ENCODE measurements at regions not wholly inside any gene's neighbourhood (a gene's known extent, or its start where the extent isn't known, plus 50 kb on each side); places are given as distances from the start of the nearest gene placed in this dataset.

DNA sequence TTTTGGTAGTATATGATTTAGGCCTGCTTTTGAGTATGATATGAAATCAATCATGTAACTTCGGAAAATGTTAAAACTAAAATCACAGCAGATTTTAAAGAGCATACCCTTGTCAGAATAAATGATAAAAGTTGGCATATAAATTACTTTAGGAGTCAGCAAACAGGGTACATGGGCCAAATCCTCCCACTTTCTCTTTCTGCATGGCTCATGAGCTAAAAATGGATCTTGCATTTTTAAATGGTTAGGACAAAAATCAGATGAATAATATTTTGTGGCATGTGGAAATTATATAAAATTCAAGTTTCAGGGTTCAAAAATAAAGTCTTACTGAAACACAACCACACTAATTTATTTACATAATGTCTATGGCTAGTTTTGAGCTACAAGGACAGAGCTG, 214.9 kb downstream of the GASK1B start (continued):
- TF ChIP-seq, protein P1, sequence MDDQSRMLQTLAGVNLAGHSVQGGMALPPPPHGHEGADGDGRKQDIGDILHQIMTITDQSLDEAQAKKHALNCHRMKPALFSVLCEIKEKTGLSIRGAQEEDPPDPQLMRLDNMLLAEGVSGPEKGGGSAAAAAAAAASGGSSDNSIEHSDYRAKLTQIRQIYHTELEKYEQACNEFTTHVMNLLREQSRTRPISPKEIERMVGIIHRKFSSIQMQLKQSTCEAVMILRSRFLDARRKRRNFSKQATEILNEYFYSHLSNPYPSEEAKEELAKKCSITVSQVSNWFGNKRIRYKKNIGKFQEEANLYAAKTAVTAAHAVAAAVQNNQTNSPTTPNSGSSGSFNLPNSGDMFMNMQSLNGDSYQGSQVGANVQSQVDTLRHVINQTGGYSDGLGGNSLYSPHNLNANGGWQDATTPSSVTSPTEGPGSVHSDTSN (IDR thresholded peaks at IDR 0.05): no peak

GRCh38 chr4:157942017-157942416, 230.8 kb downstream of the GASK1B start:
- WGBS (ENCODE audit: low lambda C conversion rate): 31% methylated on average over 3 of the region's 3 CpGs
- H3K36me3 ChIP-seq (replicated peaks in 1 of 2; ENCODE audit: control insufficient read depth in 1 of 2, insufficient read depth in 2 of 2, low read length in 1 of 2): no peaks in the 10 kb centered on the region
- TF ChIP-seq TEAD4 (IDR thresholded peaks at IDR 0.05; ENCODE audit: borderline replicate concordance, insufficient read depth): no peak
- no peak for TF ChIP-seq NFIC (IDR thresholded peaks at IDR 0.05; ENCODE audit: borderline replicate concordance)
- TF ChIP-seq REST (IDR thresholded peaks at IDR 0.05; ENCODE audit: low read depth, low read length): no peak
- TF ChIP-seq RFX5 (IDR thresholded peaks at IDR 0.05; ENCODE audit: low read length): no peak
- no peak for TF ChIP-seq IRF3 (IDR thresholded peaks at IDR 0.05; ENCODE audit: low read depth, low read length)
- no peak for TF ChIP-seq ELF1 (IDR thresholded peaks at IDR 0.05)
- no peak overlapping the region for H3K4me2 ChIP-seq
- no peak overlapping the region for H2AFZ ChIP-seq (ENCODE audit: low read depth)
- no peaks in the 10 kb centered on the region for H4K20me1 ChIP-seq (ENCODE audit: insufficient read depth)
- H3K27ac ChIP-seq (ENCODE audit: low read depth in 2 of 2, low read length in 1 of 2): no peak overlapping the region
- H3K4me3 ChIP-seq (ENCODE audit: low read depth in 2 of 2, low read length in 1 of 2): no peak overlapping the region
- H3K27me3 ChIP-seq (ENCODE audit: insufficient read depth): no peaks in the 10 kb centered on the region
- no peaks in the 10 kb centered on the region for H3K9me3 ChIP-seq
- CTCF ChIA-PET: interaction anchor here (0.9 kb wide), 1 partner anchor 9 kb away, joined by 3 read pairs; no protein-coding TSS in a partner anchor
- no peaks in the 10 kb centered on the region; the same call in 1 of the 2 replicates for H3K9me2 ChIP-seq
- DNase-seq: no peak
- H3K4me1 ChIP-seq (ENCODE audit: control insufficient read depth in 1 of 2, insufficient read depth in 2 of 2, low read depth in 1 of 2, low read length in 1 of 2): no peaks in the 10 kb centered on the region
- H3F3A ChIP-seq (replicated peaks; ENCODE audit: insufficient read depth): no peaks in the 10 kb centered on the region
- POLR2A ChIA-PET: interaction anchor here (0.6 kb wide), 1 partner anchor 28 kb away, joined by 3 read pairs; no protein-coding TSS in a partner anchor
- H3K79me2 ChIP-seq (ENCODE audit: insufficient read depth): no peaks in the 10 kb centered on the region
- no peak overlapping the region for H3K9ac ChIP-seq

DNA sequence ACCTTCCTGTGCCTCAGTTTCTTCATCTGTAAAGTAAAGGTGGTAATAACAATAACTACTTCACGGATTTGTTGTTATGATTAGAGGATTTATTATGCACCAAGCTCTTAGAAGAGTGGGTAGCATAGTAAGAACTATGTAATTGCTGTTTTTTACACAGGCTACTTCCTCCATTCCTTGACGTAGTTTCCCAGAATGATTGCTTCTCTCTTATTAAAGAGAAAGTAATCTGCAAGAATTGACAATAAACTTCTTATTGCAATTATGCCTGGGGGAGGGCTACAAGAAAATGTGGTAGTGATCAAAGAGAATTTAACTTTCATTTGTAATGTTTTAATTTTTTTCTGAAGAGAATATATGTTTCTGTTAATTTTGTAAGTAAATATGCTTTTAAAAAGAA, 238.7 kb downstream of the GASK1B start:
- H3F3A ChIP-seq (replicated peaks; ENCODE audit: insufficient read depth): no peaks in the 10 kb centered on the region
- H2AFZ ChIP-seq (ENCODE audit: low read depth): no peak overlapping the region
- no peak overlapping the region for H3K9ac ChIP-seq
- H4K20me1 ChIP-seq (ENCODE audit: insufficient read depth): no peaks in the 10 kb centered on the region
- ChIA-PET CTCF (no interaction called here), POLR2A (no interaction called here)
- WGBS (ENCODE audit: low lambda C conversion rate): 40% methylated on average over 2 of the region's 2 CpGs
- no peaks in the 10 kb centered on the region for H3K4me1 ChIP-seq (ENCODE audit: control insufficient read depth in 1 of 2, insufficient read depth in 2 of 2, low read depth in 1 of 2, low read length in 1 of 2)
- H3K27ac ChIP-seq (ENCODE audit: low read depth in 2 of 2, low read length in 1 of 2): no peak overlapping the region
- DNase-seq: no peak
- no peaks in the 10 kb centered on the region for H3K36me3 ChIP-seq (replicated peaks in 1 of 2; ENCODE audit: control insufficient read depth in 1 of 2, insufficient read depth in 2 of 2, low read length in 1 of 2)
- H3K9me3 ChIP-seq: no peaks in the 10 kb centered on the region
- no peaks in the 10 kb centered on the region for H3K27me3 ChIP-seq (ENCODE audit: insufficient read depth)
- no peaks in the 10 kb centered on the region for H3K9me2 ChIP-seq
- H3K4me3 ChIP-seq (ENCODE audit: low read depth in 2 of 2, low read length in 1 of 2): no peak overlapping the region
- H3K79me2 ChIP-seq (ENCODE audit: insufficient read depth): no peaks in the 10 kb centered on the region
- no peak overlapping the region for H3K4me2 ChIP-seq
- no peak for TF ChIP-seq RXRA (IDR thresholded peaks at IDR 0.05; ENCODE audit: borderline replicate concordance, low read depth)
- TF ChIP-seq, protein P1 (IDR thresholded peaks at IDR 0.05): no peak
- no peak for TF ChIP-seq GATA2 (CRISPR knock-in tag; IDR thresholded peaks at IDR 0.05)
- TF ChIP-seq TCF12 (IDR thresholded peaks at IDR 0.05): no peak
- TF ChIP-seq MEF2A (IDR thresholded peaks at IDR 0.05; ENCODE audit: borderline replicate concordance, low read depth): no peak
- TF ChIP-seq ZBTB33 (IDR thresholded peaks at IDR 0.05; ENCODE audit: borderline replicate concordance, low read depth): no peak
- no peak for TF ChIP-seq NRF1 (IDR thresholded peaks at IDR 0.05; ENCODE audit: low read depth, low read length)
- TF ChIP-seq SIN3A (IDR thresholded peaks at IDR 0.05; ENCODE audit: borderline replicate concordance, low read depth, low read length): no peak
- no peak for TF ChIP-seq ELF1 (IDR thresholded peaks at IDR 0.05)
- TF ChIP-seq MAX (IDR thresholded peaks at IDR 0.05; ENCODE audit: low read depth): no peak
- TF ChIP-seq EP300 (IDR thresholded peaks at IDR 0.05; ENCODE audit: borderline replicate concordance in 1 of 2, low read depth in 1 of 2, low read length in 1 of 2): no peak
- no peak for TF ChIP-seq POLR2AphosphoS5 (IDR thresholded peaks at IDR 0.05; ENCODE audit: low read depth, low read length)
